H1 (cell line): ENCODE measurements at regions not wholly inside any gene's neighbourhood (a gene's known extent, or its start where the extent isn't known, plus 50 kb on each side); places are given as distances from the start of the nearest gene placed in this dataset.

Experiments used
- CTCF ChIA-PET: fragments of 300-600 bp; sonication (Branson Sonifier 250); formaldehyde crosslinking; loops from one replicate; lab custom pipeline; 2021; ENCODE audit not compliant: partially characterized antibody; lab: Charles Lee
- POLR2A ChIA-PET: fragments of 300-600 bp; sonication (Branson Sonifier 250); formaldehyde crosslinking; loops from one replicate; lab custom pipeline; 2021; ENCODE audit warnings: inconsistent platforms; ENCODE audit not compliant: partially characterized antibody; lab: Charles Lee
- DNase-seq, 2 experiments: peaks; one replicate each; pipeline versions ENCODE4 v3.0.0 to v3.0.0-alpha.2; 2010 to 2022; ENCODE audit warnings: low spot score in 2 of 2, low read depth in 1 of 2, mixed read lengths in 1 of 2
- FAIRE-seq: peaks from 2 replicates; lab custom pipeline; 2011; peaks lifted over from hg19 to GRCh38; lab: Jason Lieb, UNC
- H2AFZ ChIP-seq: 2 replicates; pipeline ENCODE4 v1.8.1; 2012; ENCODE audit warnings: low read length, inconsistent platforms
- H2AK5ac ChIP-seq: 2 replicates; pipeline ENCODE4 v1.6.1; 2013; ENCODE audit warnings: low read depth, low read length
- H2BK120ac ChIP-seq: replicated peaks from 2 replicates; pipeline ENCODE3; 2013; ENCODE audit warnings: low read depth, low read length, inconsistent platforms
- H2BK12ac ChIP-seq: 2 replicates; pipeline ENCODE4 v1.6.1; 2013; ENCODE audit warnings: low read depth, low read length
- H2BK15ac ChIP-seq: 2 replicates; pipeline ENCODE4 v1.6.1; 2013; ENCODE audit warnings: low read length
- H2BK20ac ChIP-seq: 2 replicates; pipeline ENCODE4 v1.6.1; 2013; ENCODE audit warnings: low read length
- H2BK5ac ChIP-seq: 2 replicates; pipeline ENCODE4 v1.6.1; 2013; ENCODE audit warnings: low read depth, low read length
- H3K14ac ChIP-seq: 2 replicates; pipeline ENCODE4 v1.6.1; 2013; ENCODE audit warnings: inconsistent platforms; ENCODE audit not compliant: insufficient read length
- H3K18ac ChIP-seq: 2 replicates; pipeline ENCODE4 v1.6.1; 2013; ENCODE audit warnings: low read length; ENCODE audit errors: extremely low read depth
- H3K23ac ChIP-seq: 2 replicates; pipeline ENCODE4 v1.6.1; 2013; ENCODE audit warnings: inconsistent platforms; ENCODE audit not compliant: insufficient read length
- H3K23me2 ChIP-seq: 2 replicates; pipeline ENCODE4 v1.6.1; 2013; ENCODE audit warnings: low read depth, low read length
- H3K27ac ChIP-seq: 2 replicates; pipeline ENCODE4 v1.6.1; 2011; ENCODE audit warnings: low read depth, low read length, inconsistent platforms
- H3K27me3 ChIP-seq, 4 experiments: replicated peaks in 1 of 4; 1 replicate in 1 of 4; 2 replicates in 3 of 4; pipeline versions ENCODE4 v1.6.1 to v1.8.1; 2011 to 2013; ENCODE audit warnings: low read length in 3 of 4, mild to moderate bottlenecking in 3 of 4, inconsistent platforms in 2 of 4, mixed read lengths in 2 of 4, moderate library complexity in 1 of 4; ENCODE audit not compliant: control insufficient read depth in 3 of 4, insufficient read depth in 3 of 4; ENCODE audit errors: extremely low read depth in 1 of 4
- H3K36me3 ChIP-seq, 4 experiments: 2 replicates each; pipeline versions ENCODE4 v1.6.1 to v1.8.1; 2011 to 2013; ENCODE audit warnings: mild to moderate bottlenecking in 4 of 4, low read length in 3 of 4, moderate library complexity in 2 of 4, control low read depth in 1 of 4, inconsistent platforms in 1 of 4; ENCODE audit not compliant: insufficient read depth in 4 of 4, control insufficient read depth in 2 of 4
- H3K4ac ChIP-seq: replicated peaks from 2 replicates; pipeline ENCODE3; 2013; ENCODE audit warnings: low read length, low read depth, mixed read lengths, inconsistent platforms; ENCODE audit not compliant: insufficient read length
- H3K4me1 ChIP-seq, 4 experiments: replicated peaks in 1 of 4; 1 replicate in 1 of 4; 2 replicates in 3 of 4; pipeline versions ENCODE4 v1.6.1 to v1.8.1; 2011 to 2013; ENCODE audit warnings: low read length in 3 of 4, inconsistent platforms in 2 of 4, mixed read lengths in 1 of 4; ENCODE audit not compliant: insufficient read depth in 4 of 4, control insufficient read depth in 3 of 4
- H3K4me2 ChIP-seq, 2 experiments: 2 replicates each; pipeline versions ENCODE4 v1.6.1 to v1.8.1; 2011 to 2013; ENCODE audit warnings: low read depth in 2 of 2, low read length in 2 of 2, control low read depth in 1 of 2, inconsistent platforms in 1 of 2, mild to moderate bottlenecking in 1 of 2; ENCODE audit not compliant: insufficient read depth in 1 of 2
- H3K4me3 ChIP-seq, 4 experiments: fragments of 200-600, 300-600 bp in 1 of 4; sonication (generic), shearing (Covaris generic), sonication (Bioruptor Twin) in 1 of 4; 2 replicates each; pipeline versions ENCODE4 v1.5.1 to v1.8.1; 2011 to 2016; ENCODE audit warnings: low read length in 4 of 4, low read depth in 3 of 4, control low read depth in 2 of 4, inconsistent platforms in 2 of 4, mild to moderate bottlenecking in 2 of 4, mixed read lengths in 1 of 4, moderate library complexity in 1 of 4; ENCODE audit not compliant: insufficient read depth in 2 of 4; ENCODE audit errors: extremely low read depth in 1 of 4
- H3K56ac ChIP-seq: replicated peaks from 2 replicates; pipeline ENCODE3; 2013; ENCODE audit warnings: low read depth, mild to moderate bottlenecking, mixed read lengths, low read length, inconsistent platforms; ENCODE audit not compliant: insufficient read length
- H3K79me1 ChIP-seq: 2 replicates; pipeline ENCODE4 v1.6.1; 2013; ENCODE audit warnings: low read depth, low read length, control low read depth
- H3K79me2 ChIP-seq, 2 experiments: 2 replicates each; pipeline versions ENCODE4 v1.6.1 to v1.8.1; 2012 to 2013; ENCODE audit warnings: low read length in 2 of 2, mild to moderate bottlenecking in 2 of 2, inconsistent platforms in 1 of 2; ENCODE audit not compliant: insufficient read depth in 2 of 2, control insufficient read depth in 1 of 2
- H3K9ac ChIP-seq, 4 experiments: replicated peaks in 1 of 4; 1 replicate in 1 of 4; 2 replicates in 3 of 4; pipeline versions ENCODE4 v1.6.1 to v1.8.1; 2011 to 2013; ENCODE audit warnings: low read depth in 3 of 4, low read length in 3 of 4, control low read depth in 2 of 4, mild to moderate bottlenecking in 2 of 4, moderate library complexity in 2 of 4, inconsistent platforms in 1 of 4; ENCODE audit errors: extremely low read depth in 1 of 4
- H3K9me3 ChIP-seq, 2 experiments: 2 replicates each; pipeline versions ENCODE4 v1.6.1 to v1.8.1; 2012 to 2013; ENCODE audit warnings: mild to moderate bottlenecking in 2 of 2, moderate library complexity in 2 of 2, control low read depth in 1 of 2, inconsistent platforms in 1 of 2, low read depth in 1 of 2, low read length in 1 of 2, mixed read lengths in 1 of 2; ENCODE audit not compliant: insufficient read depth in 2 of 2
- H4K20me1 ChIP-seq, 2 experiments: replicated peaks in 1 of 2; 2 replicates each; pipeline versions ENCODE3 to v1.8.1; 2011 to 2013; ENCODE audit warnings: inconsistent platforms in 2 of 2, low read length in 2 of 2, mild to moderate bottlenecking in 1 of 2; ENCODE audit not compliant: insufficient read depth in 2 of 2, control insufficient read depth in 1 of 2
- H4K5ac ChIP-seq: 2 replicates; pipeline ENCODE4 v1.6.1; 2013; ENCODE audit warnings: low read length, low read depth, mixed read lengths, inconsistent platforms; ENCODE audit not compliant: insufficient read length
- H4K8ac ChIP-seq: 2 replicates; pipeline ENCODE4 v1.8.0; 2013; ENCODE audit warnings: mild to moderate bottlenecking, moderate library complexity, low read length, inconsistent platforms; ENCODE audit not compliant: insufficient read depth; ENCODE audit errors: extremely low read depth
- H4K91ac ChIP-seq: replicated peaks from 2 replicates; pipeline ENCODE3; 2013; ENCODE audit warnings: low read length, mixed read lengths, inconsistent platforms; ENCODE audit not compliant: insufficient read length
- CBX8 ChIP-seq: fragments of 300-800, 300-1000 bp; sonication (generic); IDR thresholded peaks from 2 replicates; pipeline ENCODE4 v1.7.1; 2016; ENCODE audit warnings: low read depth, low read length, borderline replicate concordance
- GABPA ChIP-seq: IDR thresholded peaks from 2 replicates; pipeline ENCODE4 v1.6.1; 2011; ENCODE audit warnings: mild to moderate bottlenecking, low read length, moderate library complexity, borderline replicate concordance; ENCODE audit not compliant: insufficient read depth
- KDM1A ChIP-seq: fragments of 200-600, 300-600 bp; sonication (generic); IDR thresholded peaks from 2 replicates; pipeline ENCODE4 v1.7.1; 2016; ENCODE audit warnings: mild to moderate bottlenecking, low read length, borderline replicate concordance
- NANOG ChIP-seq: IDR thresholded peaks from 2 replicates; pipeline ENCODE4 v1.6.1; 2011; ENCODE audit warnings: low read length, low read depth, mild to moderate bottlenecking, inconsistent platforms; ENCODE audit not compliant: insufficient read depth, poor library complexity, severe bottlenecking
- SIX5 ChIP-seq: IDR thresholded peaks from 2 replicates; pipeline ENCODE4 v1.6.1; 2011; ENCODE audit warnings: mild to moderate bottlenecking, low read depth, low read length
- SP2 ChIP-seq: IDR thresholded peaks from 2 replicates; pipeline ENCODE4 v1.6.1; 2012; ENCODE audit warnings: mild to moderate bottlenecking, low read length, inconsistent platforms
- SP4 ChIP-seq: IDR thresholded peaks from 2 replicates; pipeline ENCODE4 v1.6.1; 2012; ENCODE audit warnings: low read length, inconsistent platforms
- WGBS, 2 experiments: shearing (Covaris generic) in 1 of 2; methylation state at CpG; one replicate each; pipeline versions ENCODE4 v1.1.6 to v1.1.7; 2013 to 2015; ENCODE audit warnings: low lambda C conversion rate in 2 of 2, mixed read lengths in 2 of 2, inconsistent platforms in 1 of 2, low coverage in 1 of 2, missing lambda C conversion rate in 1 of 2; ENCODE audit not compliant: insufficient replicate concordance in 2 of 2, insufficient coverage in 1 of 2, insufficient read length in 1 of 2; ENCODE audit errors: extremely low coverage in 1 of 2, missing lambda C conversion rate in 1 of 2; 5-methylcytosine and 5-hydroxymethylcytosine counted together

GRCh38 chr2:184339966-184340365 is 258.4 kb upstream of the ZNF804A start:
- 85% methylated on average over 1 of the region's 1 CpG; no CpG with 5 or more reads in 1 of the 2 experiments for WGBS, 2 experiments
- Histone ChIP-seq H4K5ac (no peak overlapping the region), H3K18ac (no peak overlapping the region), H3K9me3 (no peaks in the 10 kb centered on the region), H2BK15ac (no peak overlapping the region), H3K79me2 (no peaks in the 10 kb centered on the region), H2BK12ac (no peak overlapping the region), H4K20me1 (no peaks in the 10 kb centered on the region), H3K4me3 (no peak overlapping the region), H3K14ac (no peak overlapping the region), H2AFZ (no peak overlapping the region), H3K56ac (no peak overlapping the region), H3K79me1 (no peaks in the 10 kb centered on the region), H2BK120ac (no peak overlapping the region), H4K91ac (no peak overlapping the region), H3K27me3 (peaks cover 7 to 38% (median 22%) of the 10 kb centered on the region in 4 experiments; a peak in 6 of 7 replicates), H2BK5ac (no peak overlapping the region), H3K9ac (no peak overlapping the region), H3K27ac (no peak overlapping the region)
- no peak for FAIRE-seq
- POLR2A ChIA-PET = no interaction called here
- CTCF ChIA-PET = no interaction called here
- TF ChIP-seq KDM1A = no peak
- no peak for TF ChIP-seq CBX8
- TF ChIP-seq GABPA = no peak
- TF ChIP-seq SIX5 = no peak
- TF ChIP-seq SP2 = no peak
- TF ChIP-seq SP4 = no peak
- TF ChIP-seq NANOG = no peak
- TF ChIP-seq, all 59 proteins: peak for 0
- H3K4me2 ChIP-seq = no peak overlapping the region
- H3K23ac ChIP-seq = no peak overlapping the region
- H3K4me1 ChIP-seq = peaks cover 0 to 3% (median 1%) of the 10 kb centered on the region in 4 experiments; a peak in 1 of 7 replicates
- H3K4ac ChIP-seq = no peak overlapping the region
- H2BK20ac ChIP-seq = no peak overlapping the region
- no peaks in the 10 kb centered on the region for H3K36me3 ChIP-seq
- no peak overlapping the region for H2AK5ac ChIP-seq
- DNase-seq = no peak
- no peak overlapping the region for H4K8ac ChIP-seq
- H3K23me2 ChIP-seq = no peaks in the 10 kb centered on the region
